Liver (tissue), 8 donors: ENCODE measurements at regions not wholly inside any gene's neighbourhood (a gene's known extent, or its start where the extent isn't known, plus 50 kb on each side); places are given as distances from the start of the nearest gene placed in this dataset.

Experiments
- DNase-seq: peaks from one replicate; pipeline ENCODE4 v3.0.0-alpha.2; 2017; ENCODE audit warnings: low spot score
- H3K27ac ChIP-seq, 2 donors: one replicate each; pipeline ENCODE4 v1.7.0; 2013; ENCODE audit warnings: inconsistent platforms in 2 of 2, low read length in 2 of 2, control low read depth in 1 of 2, low read depth in 1 of 2, mild to moderate bottlenecking in 1 of 2
- H3K27me3 ChIP-seq, 4 donors: one replicate each; pipeline versions ENCODE4 v1.6.1 to v1.7.0; 2013; ENCODE audit warnings: low read length in 3 of 4, inconsistent platforms in 1 of 4, mild to moderate bottlenecking in 1 of 4, moderate library complexity in 1 of 4; ENCODE audit not compliant: control insufficient read depth in 4 of 4, insufficient read depth in 4 of 4
- H3K36me3 ChIP-seq, 4 donors: one replicate each; pipeline versions ENCODE4 v1.6.1 to v1.7.0; 2013; ENCODE audit warnings: low read length in 3 of 4, mild to moderate bottlenecking in 3 of 4, low read depth in 1 of 4, moderate library complexity in 1 of 4; ENCODE audit not compliant: control insufficient read depth in 4 of 4, insufficient read depth in 3 of 4
- H3K4me1 ChIP-seq, 4 donors: one replicate each; pipeline versions ENCODE4 v1.6.1 to v1.7.0; 2013; ENCODE audit warnings: low read length in 3 of 4, mild to moderate bottlenecking in 3 of 4, moderate library complexity in 1 of 4; ENCODE audit not compliant: control insufficient read depth in 4 of 4, insufficient read depth in 4 of 4
- H3K4me3 ChIP-seq, 3 donors: one replicate each; pipeline versions ENCODE4 v1.6.1 to v1.7.0; 2013; ENCODE audit warnings: low read length in 3 of 3, control low read depth in 1 of 3, low read depth in 1 of 3, mild to moderate bottlenecking in 1 of 3
- H3K9ac ChIP-seq, 2 donors: one replicate each; pipeline ENCODE4 v1.7.0; 2013; ENCODE audit warnings: low read length in 2 of 2, mild to moderate bottlenecking in 2 of 2, moderate library complexity in 2 of 2, control low read depth in 1 of 2, low read depth in 1 of 2
- H3K9me3 ChIP-seq, 4 donors: one replicate each; pipeline versions ENCODE4 v1.6.1 to v1.7.0; 2013; ENCODE audit warnings: low read length in 3 of 4; ENCODE audit not compliant: control insufficient read depth in 4 of 4
- ATF3 ChIP-seq: IDR thresholded peaks from 2 replicates; pipeline ENCODE4 v1.6.1; 2016; ENCODE audit warnings: antibody characterized with exemption
- CTCF ChIP-seq: fragments of 150-350 bp; IDR thresholded peaks from 2 replicates; pipeline ENCODE4 v1.5.1; 2017; ENCODE audit warnings: improper control_type of control experiment, low read depth, low read length; ENCODE audit not compliant: missing input control
- FOXA1 ChIP-seq: IDR thresholded peaks from 2 replicates; pipeline ENCODE4 v1.6.1; 2016; ENCODE audit warnings: antibody characterized with exemption
- FOXA2 ChIP-seq: IDR thresholded peaks from 2 replicates; pipeline ENCODE4 v1.6.1; 2016; ENCODE audit warnings: antibody characterized with exemption
- GABPA ChIP-seq, 2 donors: IDR thresholded peaks in 1 of 2; conservative IDR thresholded peaks in 1 of 2; 2 replicates each; pipeline ENCODE4 v1.6.1; 2016; ENCODE audit warnings: antibody characterized with exemption in 2 of 2, mild to moderate bottlenecking in 1 of 2, moderate library complexity in 1 of 2
- HNF4A ChIP-seq, 2 donors: conservative IDR thresholded peaks; 2 replicates each; pipeline ENCODE4 v1.6.1; 2016; ENCODE audit warnings: antibody characterized with exemption in 2 of 2, mild to moderate bottlenecking in 2 of 2
- HNF4G ChIP-seq: IDR thresholded peaks from 2 replicates; pipeline ENCODE4 v1.6.1; 2016; ENCODE audit warnings: antibody characterized with exemption
- MAX ChIP-seq: IDR thresholded peaks from 2 replicates; pipeline ENCODE4 v1.6.1; 2016; ENCODE audit warnings: antibody characterized with exemption
- NR2F2 ChIP-seq: IDR thresholded peaks from 2 replicates; pipeline ENCODE4 v1.6.1; 2016; ENCODE audit warnings: antibody characterized with exemption
- REST ChIP-seq: IDR thresholded peaks from 2 replicates; pipeline ENCODE4 v1.6.1; 2016; ENCODE audit warnings: antibody characterized with exemption, mild to moderate bottlenecking
- RXRA ChIP-seq, 2 donors: IDR thresholded peaks; 2 replicates each; pipeline ENCODE4 v1.6.1; 2017 to 2018; ENCODE audit warnings: antibody characterized with exemption in 2 of 2, mild to moderate bottlenecking in 1 of 2
- TAF1 ChIP-seq: conservative IDR thresholded peaks from 2 replicates; pipeline ENCODE4 v1.6.1; 2016; ENCODE audit warnings: antibody characterized with exemption, mild to moderate bottlenecking
- YY1 ChIP-seq: IDR thresholded peaks from 2 replicates; pipeline ENCODE4 v1.6.1; 2016; ENCODE audit warnings: antibody characterized with exemption, mild to moderate bottlenecking
- WGBS: extraction: QIAGEN DNeasy Blood & Tissue Kit; methylation state at CpG from one replicate; pipeline ENCODE4 v1.1.7; 2013; 5-methylcytosine and 5-hydroxymethylcytosine counted together
- donor health status: healthy.
- donor health status: healthy.
- donor health status: healthy.
- donor health status: healthy.
- donor health status: healthy.

- Histone ChIP-seq H3K4me1 (no peaks in the 10 kb centered on the region), H3K36me3 (no peaks in the 10 kb centered on the region), H3K27ac (no peak overlapping the region), H3K27me3 (peaks cover 0 to 3% (median 0%) of the 10 kb centered on the region in 4 donors), H3K9me3 (peaks cover 0 to 7% (median 2%) of the 10 kb centered on the region in 4 donors), H3K9ac (no peak overlapping the region), H3K4me3 (no peak overlapping the region)
- no peak for TF ChIP-seq GABPA (IDR thresholded peaks at IDR 0.05 in 1 of 2, conservative IDR thresholded peaks at IDR 0.05 in 1 of 2)
- TF ChIP-seq RXRA (IDR thresholded peaks at IDR 0.05), result no peak
- no peak for TF ChIP-seq TAF1
- no peak for TF ChIP-seq ATF3
- no peak for TF ChIP-seq YY1
- no peak for TF ChIP-seq HNF4A (conservative IDR thresholded peaks at IDR 0.05)
- no peak for TF ChIP-seq CTCF
- no peak for TF ChIP-seq NR2F2
- no peak for TF ChIP-seq MAX
- WGBS, result 66% methylated on average over 1 of the region's 1 CpG
- DNase-seq, result no peak
Measured at GRCh38 chr2:59702026-59702425, 851.4 kb downstream of the BCL11A start.

GRCh38 chr2:59701271-59701994, 852.0 kb downstream of the BCL11A start:
- Histone ChIP-seq H3K9me3 (peaks cover 0 to 7% (median 2%) of the 10 kb centered on the region in 4 donors), H3K9ac (no peak overlapping the region), H3K4me3 (no peak overlapping the region), H3K27ac (no peak overlapping the region), H3K4me1 (no peaks in the 10 kb centered on the region), H3K27me3 (peaks cover 0 to 3% (median 0%) of the 10 kb centered on the region in 4 donors), H3K36me3 (no peaks in the 10 kb centered on the region)
- no peak for DNase-seq
- 71% methylated on average over 3 of the region's 3 CpGs for WGBS
- TF ChIP-seq REST, result no peak
- no peak for TF ChIP-seq HNF4G

- Histone ChIP-seq H3K27me3 (no peaks in the 10 kb centered on the region), H3K9me3 (peaks cover 0 to 8% (median 2%) of the 10 kb centered on the region in 4 donors), H3K4me3 (no peak overlapping the region), H3K36me3 (no peaks in the 10 kb centered on the region), H3K9ac (no peak overlapping the region), H3K27ac (no peak overlapping the region), H3K4me1 (no peaks in the 10 kb centered on the region)
- WGBS, result 75% methylated on average over 1 of the region's 1 CpG
- DNase-seq, result no peak
- TF ChIP-seq MAX (no peak), HNF4A (conservative IDR thresholded peaks at IDR 0.05) (no peak), REST (no peak), FOXA2 (no peak), ATF3 (no peak), GABPA (IDR thresholded peaks at IDR 0.05 in 1 of 2, conservative IDR thresholded peaks at IDR 0.05 in 1 of 2) (no peak), FOXA1 (no peak), YY1 (no peak)
Measured at GRCh38 chr2:59694176-59694575, 859.3 kb downstream of the BCL11A start.
